GM12801 (cell line): ENCODE measurements at regions not wholly inside any gene's neighbourhood (a gene's known extent, or its start where the extent isn't known, plus 50 kb on each side); places are given as distances from the start of the nearest gene placed in this dataset.

Source experiments
- CTCF ChIP-seq: IDR thresholded peaks from one replicate; pipeline ENCODE4 v1.5.1; 2011; ENCODE audit warnings: control low read depth; ENCODE audit not compliant: insufficient read length; ENCODE audit errors: extremely low read depth

- no peak for TF ChIP-seq CTCF
These were observed 132.3 kb upstream of the CSF3R start for GRCh38 chr1:36614991-36615390.

- no peak for TF ChIP-seq CTCF
These were observed 131.9 kb upstream of the CSF3R start for GRCh38 chr1:36614571-36614970.

GRCh38 chr1:36613721-36614120 lies 131.0 kb upstream of the CSF3R start:
- no peak for TF ChIP-seq CTCF

- no peak for TF ChIP-seq CTCF
These were observed 130.2 kb upstream of the CSF3R start for GRCh38 chr1:36612881-36613280.

- TF ChIP-seq CTCF, result no peak
These were observed 129.4 kb upstream of the CSF3R start for GRCh38 chr1:36612121-36612520.

GRCh38 chr1:36609241-36610027 lies 126.7 kb upstream of the CSF3R start:
- peak; percentile 30 for TF ChIP-seq CTCF

GRCh38 chr1:36608272-36608671 lies 125.6 kb upstream of the CSF3R start:
- no peak for TF ChIP-seq CTCF

- no peak for TF ChIP-seq CTCF
These were observed 124.5 kb upstream of the CSF3R start for GRCh38 chr1:36607263-36607651.
